ENCODE measurements at regions not wholly inside any gene's neighbourhood (a gene's known extent, or its start where the extent isn't known, plus 50 kb on each side); places are given as distances from the start of the nearest gene placed in this dataset.

- no peaks in the 10 kb centered on the region for H4K20me1 ChIP-seq (ENCODE audit: insufficient read depth, low read length)
- H2BK120ac ChIP-seq (ENCODE audit: low read depth, low read length), result no peak overlapping the region
- no peak overlapping the region for H3K18ac ChIP-seq (ENCODE audit: low read depth, low read length)
- dilution Hi-C loops (cut with HindIII; ENCODE audit: low sequenced_read_pairs, unreplicated experiment), result no loop called here
- POLR2A ChIA-PET (ENCODE audit: unreplicated experiment), result no interaction called here
- H3K4ac ChIP-seq (ENCODE audit: low read depth, low read length), result no peak overlapping the region
- CTCF ChIA-PET, result no interaction called here
- no peak for TF ChIP-seq MAZ (IDR thresholded peaks at IDR 0.05; ENCODE audit: borderline replicate concordance, low read depth, low read length)
- TF ChIP-seq RFX5 (IDR thresholded peaks at IDR 0.05; ENCODE audit: low read depth, low read length), result no peak
- no peak for TF ChIP-seq RAD21 (IDR thresholded peaks at IDR 0.05; ENCODE audit: low read length)
- TF ChIP-seq POLR2A (IDR thresholded peaks at IDR 0.05; ENCODE audit: low read depth, low read length), result no peak
- TF ChIP-seq USF2 (IDR thresholded peaks at IDR 0.05; ENCODE audit: low read depth, low read length), result no peak
- TF ChIP-seq RCOR1 (IDR thresholded peaks at IDR 0.05; ENCODE audit: insufficient replicate concordance, low read length), result no peak
- H3K27me3 ChIP-seq (ENCODE audit: control insufficient read depth, insufficient read depth, low read length), result no peaks in the 10 kb centered on the region
- ATAC-seq (ENCODE audit: low read depth) (no peak), DNase-seq (no peak)
- H2BK5ac ChIP-seq (ENCODE audit: low read depth, low read length, poor library complexity, severe bottlenecking), result no peak overlapping the region
- H3K4me3 ChIP-seq (ENCODE audit: insufficient read depth, low read depth, low read length), result no peak overlapping the region
- no peaks in the 10 kb centered on the region for H3K79me1 ChIP-seq (ENCODE audit: low read depth in 1 of 2, low read length in 2 of 2)
- H4K8ac ChIP-seq (ENCODE audit: low read depth in 2 of 2, low read length in 2 of 2), result no peak overlapping the region
- in situ Hi-C loops (cut with MboI; ENCODE audit: low sequenced_read_pairs), result no loop called here
- H3K9me3 ChIP-seq (ENCODE audit: control insufficient read depth, insufficient read depth, low read length), result peaks cover 8% of the 10 kb centered on the region
- H3K56ac ChIP-seq (ENCODE audit: extremely low read depth, insufficient read depth, low read length), result no peak overlapping the region
- H2AK9ac ChIP-seq (replicated peaks; ENCODE audit: low read depth, low read length, poor library complexity), result no peak overlapping the region
- no peaks in the 10 kb centered on the region for H3K36me3 ChIP-seq (ENCODE audit: control insufficient read depth, insufficient read depth, low read length)
- intact Hi-C loops (cut with micrococcal nuclease), result no loop called here
- H3K27ac ChIP-seq (ENCODE audit: insufficient read depth, low read length), result no peak overlapping the region
- BruUV-seq (replicated peaks), result no TSS peak
- no peak overlapping the region for H2BK20ac ChIP-seq (ENCODE audit: low read depth, low read length)
- H2AFZ ChIP-seq (replicated peaks; ENCODE audit: low read length, poor library complexity), result no peak overlapping the region
- no peak overlapping the region for H3K14ac ChIP-seq (replicated peaks; ENCODE audit: low read depth, low read length)
- no peak overlapping the region for H3K9ac ChIP-seq (ENCODE audit: low read depth, low read length)
- no peak overlapping the region for H4K5ac ChIP-seq (ENCODE audit: low read depth, low read length)
- WGBS, 2 experiments (ENCODE audit: extremely low coverage in 2 of 2, insufficient read length in 1 of 2), result no CpG with 5 or more reads among the region's 4 CpGs
- H3K4me2 ChIP-seq (ENCODE audit: low read depth, low read length), result no peak overlapping the region
- H3K23ac ChIP-seq (ENCODE audit: low read depth, low read length), result no peak overlapping the region
- H3K9me1 ChIP-seq (ENCODE audit: insufficient read depth, low read length), result no peaks in the 10 kb centered on the region
- H4K91ac ChIP-seq (ENCODE audit: insufficient read depth, low read depth, low read length), result no peak overlapping the region
- H3K4me1 ChIP-seq (ENCODE audit: control insufficient read depth, insufficient read depth, low read length), result no peaks in the 10 kb centered on the region
- no peak overlapping the region for H2BK15ac ChIP-seq (ENCODE audit: low read depth, low read length)
- no peak overlapping the region for H2AK5ac ChIP-seq (ENCODE audit: low read depth, low read length)
Measured at GRCh38 chr7:109062798-109063197, 493.1 kb downstream of the DNAJB9 start.
